HG02798 (cell line): ENCODE measurements at regions not wholly inside any gene's neighbourhood (a gene's known extent, or its start where the extent isn't known, plus 50 kb on each side); places are given as distances from the start of the nearest gene placed in this dataset.
"Not testable (repeated sequence)": the region's sequence is repeated elsewhere in the genome, so short reads cannot be mapped to it uniquely, and the experiment has no call there.

ENCODE experiments used
- ATAC-seq: cut with Tn5 transposase; IDR thresholded peaks from one replicate; pipeline ENCODE4 v1.9.1; 2021; ENCODE audit warnings: mild to moderate bottlenecking; ENCODE audit not compliant: unreplicated experiment, poor library complexity

GRCh38 chr2:56918790-56919189 is 735.0 kb downstream of the CCDC85A start:
- no peak for ATAC-seq

GRCh38 chr2:56933976-56934375 is 750.2 kb downstream of the CCDC85A start:
- no peak for ATAC-seq

GRCh38 chr2:56934866-56935265 is 751.1 kb downstream of the CCDC85A start:
- no peak for ATAC-seq

- ATAC-seq = no peak
Measured at GRCh38 chr2:56940054-56940453, 756.3 kb downstream of the CCDC85A start.

GRCh38 chr2:56952871-56953270 is 769.1 kb downstream of the CCDC85A start:
- no peak for ATAC-seq

- ATAC-seq = no peak
Measured at GRCh38 chr2:56960581-56960980, 776.8 kb downstream of the CCDC85A start.

GRCh38 chr2:56962673-56963072 is 778.9 kb downstream of the CCDC85A start:
- ATAC-seq = no peak

GRCh38 chr2:56969513-56969912 is 785.7 kb downstream of the CCDC85A start:
- no peak for ATAC-seq

- ATAC-seq = no peak
Measured at GRCh38 chr2:56971383-56971974, 787.7 kb downstream of the CCDC85A start.

- ATAC-seq = no peak
Measured at GRCh38 chr2:56981554-56981953, 797.8 kb downstream of the CCDC85A start.

- ATAC-seq = no peak
Measured at GRCh38 chr2:56985609-56986008, 801.8 kb downstream of the CCDC85A start.

- no peak for ATAC-seq
Measured at GRCh38 chr2:57022496-57022895, 838.7 kb downstream of the CCDC85A start.

- ATAC-seq = no peak
Measured at GRCh38 chr2:57044931-57045635, 861.3 kb downstream of the CCDC85A start.

- no peak for ATAC-seq
Measured at GRCh38 chr2:57049273-57049672, 865.5 kb downstream of the CCDC85A start.

- no peak for ATAC-seq
Measured at GRCh38 chr2:57050007-57050406, 866.2 kb downstream of the CCDC85A start.

GRCh38 chr2:57066301-57066700 is 882.5 kb downstream of the CCDC85A start:
- not testable (repeated sequence) for ATAC-seq

- ATAC-seq = no peak
Measured at GRCh38 chr2:57075226-57075625, 891.4 kb downstream of the CCDC85A start.

GRCh38 chr2:57080035-57080434 is 896.2 kb downstream of the CCDC85A start:
- no peak for ATAC-seq

GRCh38 chr2:57084697-57085281 is 901.0 kb downstream of the CCDC85A start:
- no peak for ATAC-seq

GRCh38 chr2:57093020-57093419 is 909.2 kb downstream of the CCDC85A start:
- no peak for ATAC-seq

- no peak for ATAC-seq
Measured at GRCh38 chr2:57097855-57098254, 914.1 kb downstream of the CCDC85A start.

- no peak for ATAC-seq
Measured at GRCh38 chr2:57100436-57100835, 916.6 kb downstream of the CCDC85A start.
